SKM-1 treated with dmso at 0.1 percent for 144 hours (cell line): ENCODE measurements at regions not wholly inside any gene's neighbourhood (a gene's known extent, or its start where the extent isn't known, plus 50 kb on each side); places are given as distances from the start of the nearest gene placed in this dataset.

Experiments
- DNase-seq: peaks from one replicate; lab custom pipeline; 2025; ENCODE audit not compliant: unreplicated experiment; lab: John Stamatoyannopoulos, UW

GRCh38 chr1:163406772-163407171, 85.0 kb downstream of the NUF2 start:
- no peak for DNase-seq

DNA sequence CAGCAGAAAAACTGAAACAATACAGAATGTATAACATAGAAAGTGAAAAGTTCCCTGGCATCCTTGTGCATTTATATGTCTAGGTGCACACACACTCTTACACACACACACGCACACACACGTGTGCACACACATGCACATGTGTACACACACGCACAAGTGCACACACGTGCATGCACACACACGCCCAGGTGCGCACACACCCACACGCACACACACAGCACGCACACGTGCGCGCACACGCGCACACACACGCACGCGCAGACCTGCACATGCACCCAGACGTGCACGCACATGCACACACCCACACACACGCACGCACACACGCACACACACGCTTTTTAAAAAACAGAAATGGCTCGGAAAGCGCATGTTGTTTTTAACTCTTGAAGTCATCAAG, 86.5 kb downstream of the NUF2 start:
- no peak for DNase-seq

GRCh38 chr1:163410073-163410999, 88.6 kb downstream of the NUF2 start:
- DNase-seq, result peak; percentile 44

- DNase-seq, result no peak
Observed at GRCh38 chr1:163412221-163412620, 90.5 kb downstream of the NUF2 start.

DNA sequence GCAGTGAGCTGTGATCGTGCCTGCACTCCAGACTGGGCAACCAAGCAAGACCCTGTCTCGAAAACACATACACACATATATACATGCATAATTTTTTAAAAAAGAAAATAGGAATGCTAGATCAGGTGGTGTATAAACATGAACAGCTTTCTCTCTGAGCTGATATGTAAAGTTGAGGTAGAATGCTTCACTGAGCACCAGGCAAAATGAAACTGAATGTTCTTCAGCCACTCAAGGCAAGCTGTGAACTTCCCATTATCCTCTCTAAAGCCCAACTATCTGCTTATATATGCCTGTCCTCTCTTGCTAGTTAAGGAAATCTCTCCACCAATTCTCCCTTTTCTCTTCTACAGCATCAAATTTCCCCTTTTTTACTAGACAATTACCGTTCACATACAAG, 93.0 kb downstream of the NUF2 start:
- no peak for DNase-seq

- DNase-seq, result no peak
Observed at GRCh38 chr1:163421701-163422100, 99.9 kb downstream of the NUF2 start.

- no peak for DNase-seq
Observed at GRCh38 chr1:163422738-163423404, 101.1 kb downstream of the NUF2 start.

DNA sequence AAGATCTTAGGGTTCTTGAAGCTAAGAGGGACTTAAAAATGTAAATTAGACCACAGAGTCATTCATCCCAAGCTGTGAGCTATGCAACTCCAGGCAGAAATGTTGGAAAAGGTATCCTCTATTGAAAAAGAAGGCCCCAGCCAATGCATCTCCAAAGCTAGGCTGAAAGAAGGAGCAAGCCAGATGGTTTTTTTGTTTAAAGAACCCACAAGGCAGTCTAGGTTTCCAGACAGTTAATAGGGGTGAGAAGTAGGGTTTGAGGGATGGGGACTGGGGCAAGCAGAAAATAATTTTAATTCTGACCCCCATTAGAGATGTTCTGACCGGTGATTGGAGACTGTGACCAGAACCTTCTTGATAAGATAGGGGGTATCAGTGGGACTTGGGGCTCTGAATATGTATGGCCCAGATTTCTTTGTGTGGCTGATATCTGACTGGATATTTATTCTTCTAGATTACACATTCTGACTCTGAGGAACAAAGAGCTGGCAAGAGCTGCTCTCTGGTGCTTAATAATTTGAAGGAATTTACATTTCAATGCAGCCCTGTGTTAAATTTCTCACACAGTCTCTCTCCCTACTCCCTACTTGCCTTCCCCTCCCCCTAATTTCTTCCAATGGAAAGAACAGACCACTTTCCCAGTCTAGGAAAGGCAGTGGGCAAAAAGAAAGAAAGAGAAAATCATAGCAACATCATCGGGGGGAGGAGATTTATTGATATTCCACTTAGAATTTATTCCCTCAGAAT, 104.9 kb downstream of the NUF2 start:
- DNase-seq, result no peak

DNA sequence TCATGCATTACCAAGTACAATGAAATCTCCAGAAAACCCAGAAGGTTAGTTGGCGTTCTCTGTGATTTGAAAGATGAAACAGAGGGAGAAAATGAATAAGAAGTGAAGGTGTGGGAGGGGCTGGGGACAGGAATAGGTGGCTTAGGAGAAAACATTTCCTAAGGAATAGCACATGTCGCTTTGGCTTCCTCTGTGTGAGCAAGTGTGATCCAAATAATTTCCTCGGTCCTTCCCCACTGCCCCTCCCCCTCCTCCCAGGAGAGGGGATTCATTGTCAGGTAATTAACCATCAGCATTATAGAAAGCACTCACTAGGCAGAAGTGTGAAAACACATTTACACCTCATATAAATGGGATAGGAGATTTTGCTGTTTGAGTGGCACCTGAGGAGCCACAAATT, 105.5 kb downstream of the NUF2 start:
- DNase-seq, result no peak

- no peak for DNase-seq
Observed at GRCh38 chr1:163436140-163436812, 114.5 kb downstream of the NUF2 start.

DNA sequence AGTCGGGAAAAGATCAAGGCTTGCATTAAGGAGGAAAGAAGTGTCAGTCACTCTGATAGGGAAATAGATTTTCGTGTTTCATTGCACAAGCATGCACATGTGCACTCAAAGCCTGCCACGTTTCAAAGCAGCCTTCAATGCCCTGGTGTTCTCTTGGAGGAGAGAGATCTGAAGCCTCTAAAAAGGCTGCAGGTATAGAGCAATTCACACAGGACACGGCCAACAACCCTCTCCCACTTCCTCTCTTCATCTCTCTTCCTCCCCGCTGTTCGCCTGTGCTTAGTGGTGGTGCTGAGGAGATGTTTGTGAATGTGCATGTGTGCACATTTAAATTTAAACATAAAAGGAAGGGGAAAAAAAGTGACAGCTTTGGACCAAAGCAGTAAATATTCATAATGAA, 117.7 kb downstream of the NUF2 start:
- no peak for DNase-seq

GRCh38 chr1:163440090-163440489, 118.3 kb downstream of the NUF2 start:
- DNase-seq, result no peak

GRCh38 chr1:163442231-163442879, 120.6 kb downstream of the NUF2 start:
- DNase-seq, result no peak

- DNase-seq, result no peak
Observed at GRCh38 chr1:163442895-163443294, 121.1 kb downstream of the NUF2 start.

- DNase-seq, result no peak
Observed at GRCh38 chr1:163443863-163444262, 122.1 kb downstream of the NUF2 start.

DNA sequence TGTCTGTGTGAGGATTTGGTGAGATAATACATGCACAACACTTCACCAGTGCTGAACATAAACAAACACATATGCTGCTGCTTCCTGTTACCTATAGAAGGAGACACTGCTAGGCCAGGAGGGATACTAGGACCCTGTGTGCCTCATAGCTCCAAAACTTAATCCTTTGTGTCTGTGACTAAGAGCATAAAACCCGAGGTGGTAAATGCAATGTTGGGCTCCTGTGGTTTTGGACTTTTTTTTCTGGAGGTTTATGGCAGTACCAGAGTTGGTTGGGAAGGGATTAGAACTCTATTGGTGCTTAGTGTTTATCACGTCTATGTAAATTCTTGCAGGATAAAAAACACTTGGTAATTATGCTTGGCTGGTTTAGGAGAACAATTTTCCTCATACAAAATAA, 122.9 kb downstream of the NUF2 start:
- DNase-seq, result no peak

DNA sequence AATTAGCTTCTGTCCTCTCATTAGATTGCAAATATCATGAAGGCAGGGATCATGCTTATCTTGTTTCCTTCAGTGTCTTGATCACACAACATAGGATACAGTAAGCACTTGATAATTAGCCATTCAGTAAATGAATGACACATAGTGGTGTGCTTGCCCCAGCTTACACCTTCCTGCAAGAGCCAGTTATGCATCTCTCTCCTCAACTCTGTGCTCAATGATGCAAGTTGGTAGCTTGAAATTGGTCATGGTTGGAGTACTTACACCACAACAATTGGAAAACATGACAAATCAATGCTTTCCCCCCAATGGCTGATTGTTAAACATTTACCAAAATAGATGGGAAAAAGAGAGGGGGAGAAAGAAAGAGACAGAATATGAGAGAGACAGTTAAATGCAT, 129.2 kb downstream of the NUF2 start:
- no peak for DNase-seq

DNA sequence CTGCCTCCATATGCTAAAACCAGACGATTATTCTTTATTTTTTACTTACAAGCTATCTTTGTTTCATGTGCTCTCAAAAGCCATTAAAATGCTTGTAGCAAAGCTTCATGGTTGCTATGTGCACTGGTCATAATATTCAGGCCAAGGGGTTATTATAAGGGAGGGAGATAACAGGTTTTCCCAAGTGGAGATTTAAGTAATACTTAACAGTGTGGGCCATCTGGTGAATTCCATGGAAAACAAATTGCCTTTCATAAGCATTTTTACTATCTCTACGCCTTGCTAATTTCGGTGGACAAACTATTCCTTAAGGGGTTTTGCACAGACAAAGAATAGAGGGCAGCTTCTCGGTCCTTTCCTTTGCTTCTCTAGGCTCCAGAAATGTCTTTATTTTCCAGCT, 137.8 kb downstream of the NUF2 start:
- no peak for DNase-seq

DNA sequence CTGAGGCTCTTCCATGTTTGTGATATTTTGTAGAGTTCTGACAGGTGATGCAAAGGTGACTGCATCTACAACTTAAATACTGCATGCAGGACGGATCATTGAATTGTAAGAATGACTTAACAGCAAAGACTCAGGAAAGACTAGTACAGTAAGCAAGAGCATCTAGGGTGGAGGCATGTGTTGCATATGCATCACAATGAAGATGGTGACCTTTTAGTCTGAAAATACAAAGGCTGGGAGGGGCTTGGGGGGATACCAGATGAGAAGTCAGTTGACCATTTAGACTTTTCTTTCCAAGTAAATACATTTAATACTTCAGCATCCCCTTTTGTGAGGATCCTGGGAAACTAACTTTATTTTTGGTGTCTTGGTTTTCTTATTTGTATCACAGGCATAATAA, 145.5 kb downstream of the NUF2 start:
- no peak for DNase-seq

DNA sequence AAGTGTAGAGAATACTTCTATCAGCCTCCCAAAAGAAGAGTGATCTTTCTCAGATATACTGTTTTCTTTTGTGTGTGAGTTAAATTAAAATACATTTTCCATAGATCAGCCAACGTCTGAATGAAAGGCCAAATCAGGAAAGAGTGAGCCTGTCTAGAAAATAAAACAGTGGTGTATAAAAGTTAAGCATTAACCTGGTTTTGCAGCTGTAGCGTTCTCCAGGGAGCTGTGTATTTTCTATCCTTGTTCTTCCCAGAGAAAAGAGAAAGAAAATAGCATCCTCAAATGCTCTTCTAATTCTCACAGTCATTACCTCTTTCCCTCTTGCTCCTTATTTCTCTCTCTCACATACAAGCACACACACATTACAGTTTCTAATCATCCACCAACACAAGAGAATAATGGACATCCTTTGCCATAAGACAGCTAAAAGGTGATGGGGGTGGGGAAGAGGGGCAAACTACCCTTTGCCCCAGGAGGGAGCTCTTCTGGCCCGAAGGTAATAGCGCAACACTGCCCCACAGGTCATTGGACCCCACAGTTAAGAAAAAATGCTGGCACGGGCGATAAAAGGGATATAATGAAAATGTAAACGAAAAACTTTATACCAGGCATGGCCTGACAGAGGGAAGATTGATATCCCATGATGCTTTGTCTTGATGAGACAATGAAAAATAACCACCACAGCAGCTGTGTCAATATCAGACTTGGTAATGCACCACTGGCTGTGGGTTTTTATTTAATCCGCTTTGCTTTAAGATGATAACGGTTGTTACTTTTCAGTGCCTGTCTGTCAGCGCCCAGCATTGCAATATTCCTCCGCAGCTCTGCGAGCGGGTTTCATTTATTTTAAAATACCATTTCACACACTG, 150.3 kb downstream of the NUF2 start:
- DNase-seq, result no peak
